OCI-LY1 (cell line): ENCODE measurements at regions not wholly inside any gene's neighbourhood (a gene's known extent, or its start where the extent isn't known, plus 50 kb on each side); places are given as distances from the start of the nearest gene placed in this dataset.

ENCODE experiments used
- H2AFZ ChIP-seq: fragments of 200-600 bp; sonication (generic), shearing (Covaris generic); 2 replicates; pipeline ENCODE4 v1.6.0; 2014; ENCODE audit warnings: antibody characterized with exemption, mild to moderate bottlenecking, low read length
- H3F3A ChIP-seq: fragments of 200-600 bp; sonication (generic), shearing (Covaris generic); 2 replicates; pipeline ENCODE4 v1.6.0; 2014; ENCODE audit warnings: mild to moderate bottlenecking, antibody characterized with exemption, low read length, moderate library complexity; ENCODE audit not compliant: insufficient read depth
- H3K27ac ChIP-seq: fragments of 200-600 bp; sonication (generic); 2 replicates; pipeline ENCODE4 v1.5.1; 2014; ENCODE audit warnings: low read length, mixed run types, mild to moderate bottlenecking, low read depth; ENCODE audit not compliant: poor library complexity, severe bottlenecking
- H3K27me3 ChIP-seq: fragments of 200-600 bp; sonication (generic); 2 replicates; pipeline ENCODE4 v1.6.0; 2014; ENCODE audit warnings: antibody characterized with exemption, mild to moderate bottlenecking, low read length, moderate library complexity; ENCODE audit not compliant: insufficient read depth
- H3K36me3 ChIP-seq: fragments of 200-600 bp; sonication (generic); 2 replicates; pipeline ENCODE4 v1.6.1; 2014; ENCODE audit warnings: mild to moderate bottlenecking, antibody characterized with exemption, low read length, moderate library complexity, mixed read lengths; ENCODE audit not compliant: insufficient read depth
- H3K4me1 ChIP-seq: fragments of 200-600 bp; sonication (generic); 2 replicates; pipeline ENCODE4 v1.5.1; 2014; ENCODE audit warnings: mild to moderate bottlenecking, low read length, moderate library complexity; ENCODE audit not compliant: insufficient read depth, severe bottlenecking
- H3K4me2 ChIP-seq: fragments of 200-600 bp; sonication (generic), shearing (Covaris generic); 2 replicates; pipeline ENCODE4 v1.6.1; 2014; ENCODE audit warnings: low read length
- H3K4me3 ChIP-seq: fragments of 200-600 bp; sonication (generic); 2 replicates; pipeline ENCODE4 v1.5.1; 2014; ENCODE audit warnings: low read length, low read depth, mild to moderate bottlenecking, mixed read lengths; ENCODE audit not compliant: poor library complexity, severe bottlenecking
- H3K79me2 ChIP-seq: fragments of 200-600 bp; shearing (Covaris generic); 2 replicates; pipeline ENCODE4 v1.6.1; 2016; ENCODE audit warnings: mixed run types, low read length, mixed read lengths; ENCODE audit not compliant: insufficient read depth
- H3K9ac ChIP-seq: fragments of 200-600 bp; sonication (generic), shearing (Covaris generic); 2 replicates; pipeline ENCODE4 v1.6.1; 2014; ENCODE audit warnings: mild to moderate bottlenecking, low read length, mixed read lengths
- H3K9me2 ChIP-seq: fragments of 200-600 bp; sonication (generic), shearing (Covaris generic); 2 replicates; pipeline ENCODE4 v1.6.1; 2014; ENCODE audit warnings: low read depth, mild to moderate bottlenecking, low read length, mixed read lengths
- H3K9me3 ChIP-seq: fragments of 200-600 bp; shearing (Covaris generic); 2 replicates; pipeline ENCODE4 v1.6.1; 2014; ENCODE audit warnings: low read length, mixed read lengths
- H4K20me1 ChIP-seq: fragments of 200-600 bp; sonication (generic), shearing (Covaris generic); 2 replicates; pipeline ENCODE4 v1.6.0; 2016; ENCODE audit warnings: mild to moderate bottlenecking, low read length; ENCODE audit not compliant: insufficient read depth
- CTCF ChIP-seq: fragments of 200-600 bp; sonication (generic), shearing (Covaris generic); IDR thresholded peaks from 2 replicates; pipeline ENCODE4 v1.5.1; 2017; ENCODE audit warnings: mild to moderate bottlenecking, antibody characterized with exemption, low read length, moderate library complexity, mixed read lengths
- EZH2 ChIP-seq: fragments of 200-600 bp; sonication (generic), shearing (Covaris generic); IDR thresholded peaks from 2 replicates; pipeline ENCODE4 v1.8.0; 2017; ENCODE audit warnings: borderline replicate concordance, mixed run types, mild to moderate bottlenecking, antibody characterized with exemption, low read length, moderate library complexity, mixed read lengths

GRCh38 chr13:89784161-89784809, 1563.2 kb upstream of the MIR17HG start:
- H3K9me2 ChIP-seq: no peaks in the 10 kb centered on the region
- no peak overlapping the region for H2AFZ ChIP-seq
- H3K27me3 ChIP-seq: no peaks in the 10 kb centered on the region
- H3K4me3 ChIP-seq: no peak overlapping the region
- TF ChIP-seq CTCF (no peak), EZH2 (no peak)
- no peak overlapping the region for H3K27ac ChIP-seq
- H3K79me2 ChIP-seq: no peaks in the 10 kb centered on the region
- no peak overlapping the region for H3K9ac ChIP-seq
- H3K36me3 ChIP-seq: no peaks in the 10 kb centered on the region
- H4K20me1 ChIP-seq: no peaks in the 10 kb centered on the region
- H3K4me2 ChIP-seq: no peak overlapping the region
- H3F3A ChIP-seq: no peaks in the 10 kb centered on the region
- no peaks in the 10 kb centered on the region for H3K4me1 ChIP-seq
- no peaks in the 10 kb centered on the region for H3K9me3 ChIP-seq

GRCh38 chr13:89786531-89786930, 1561.0 kb upstream of the MIR17HG start:
- no peak overlapping the region for H2AFZ ChIP-seq
- no peak overlapping the region for H3K4me2 ChIP-seq
- H3K27me3 ChIP-seq: no peaks in the 10 kb centered on the region
- no peaks in the 10 kb centered on the region for H4K20me1 ChIP-seq
- no peaks in the 10 kb centered on the region for H3F3A ChIP-seq
- H3K36me3 ChIP-seq: no peaks in the 10 kb centered on the region
- H3K27ac ChIP-seq: no peak overlapping the region
- H3K79me2 ChIP-seq: no peaks in the 10 kb centered on the region
- H3K9me3 ChIP-seq: no peaks in the 10 kb centered on the region
- no peaks in the 10 kb centered on the region for H3K9me2 ChIP-seq
- no peaks in the 10 kb centered on the region for H3K4me1 ChIP-seq
- no peak overlapping the region for H3K9ac ChIP-seq
- no peak for TF ChIP-seq CTCF
- TF ChIP-seq EZH2: no peak
- H3K4me3 ChIP-seq: no peak overlapping the region

GRCh38 chr13:89790696-89791095, 1556.8 kb upstream of the MIR17HG start:
- no peaks in the 10 kb centered on the region for H3K27me3 ChIP-seq
- no peak overlapping the region for H3K9ac ChIP-seq
- H3K4me2 ChIP-seq: no peak overlapping the region

More at GRCh38 chr13:89790696-89791095, 1556.8 kb upstream of the MIR17HG start:
- H3K4me3 ChIP-seq: no peak overlapping the region
- H3K4me1 ChIP-seq: no peaks in the 10 kb centered on the region
- H3K9me2 ChIP-seq: no peaks in the 10 kb centered on the region
- no peaks in the 10 kb centered on the region for H3K79me2 ChIP-seq
- H4K20me1 ChIP-seq: no peaks in the 10 kb centered on the region
- TF ChIP-seq CTCF (no peak), EZH2 (no peak)
- no peaks in the 10 kb centered on the region for H3K36me3 ChIP-seq
- no peaks in the 10 kb centered on the region for H3K9me3 ChIP-seq
- H3K27ac ChIP-seq: no peak overlapping the region
- H3F3A ChIP-seq: no peaks in the 10 kb centered on the region
- H2AFZ ChIP-seq: no peak overlapping the region
